B cell (primary cell): ENCODE measurements at regions not wholly inside any gene's neighbourhood (a gene's known extent, or its start where the extent isn't known, plus 50 kb on each side); places are given as distances from the start of the nearest gene placed in this dataset.

Experiments
- ATAC-seq: fragments of 200-7000 bp; cut with Tn5 transposase; one replicate; pipeline ENCODE4 v1.10.0; 2021; ENCODE audit warnings: low read depth, mild to moderate bottlenecking, moderate number of reproducible peaks, moderate library complexity
- CTCF ChIA-PET: fragments of 350-600 bp; sonication (Branson Sonifier 250); formaldehyde crosslinking; loops from one replicate; lab custom pipeline; 2021; ENCODE audit warnings: antibody characterized with exemption, inconsistent platforms; lab: Charles Lee
- POLR2A ChIA-PET: fragments of 350-600 bp; sonication (Branson Sonifier 250); formaldehyde crosslinking; loops from one replicate; lab custom pipeline; 2021; ENCODE audit warnings: antibody characterized with exemption; lab: Charles Lee
- DNase-seq: peaks from one replicate; pipeline ENCODE4 v3.0.0; 2013
- H2AFZ ChIP-seq: 2 replicates; pipeline ENCODE4 v1.6.1; 2012; ENCODE audit warnings: mild to moderate bottlenecking, low read depth, low read length; ENCODE audit not compliant: insufficient read depth, poor library complexity, severe bottlenecking
- H3K27ac ChIP-seq, 2 donors: 1 replicate in 1 of 2; 2 replicates in 1 of 2; pipeline ENCODE4 v1.5.1; 2012 to 2013; ENCODE audit warnings: low read length in 2 of 2, mild to moderate bottlenecking in 2 of 2, moderate library complexity in 1 of 2
- H3K27me3 ChIP-seq, 4 experiments: fragments of 200-600 bp in 1 of 4; sonication (generic) in 1 of 4; replicated peaks in 1 of 4; 1 replicate in 2 of 4; 2 replicates in 2 of 4; pipeline versions ENCODE4 v1.6.1 to v1.7.0; 2013 to 2016; ENCODE audit warnings: low read length in 3 of 4, mild to moderate bottlenecking in 2 of 4, mixed read lengths in 1 of 4, moderate library complexity in 1 of 4; ENCODE audit not compliant: insufficient read depth in 4 of 4, control insufficient read depth in 3 of 4; ENCODE audit errors: control extremely low read depth in 1 of 4
- H3K36me3 ChIP-seq, 2 experiments: replicated peaks in 1 of 2; 1 replicate in 1 of 2; 2 replicates in 1 of 2; pipeline versions ENCODE4 v1.6.1 to v1.7.1; 2013; ENCODE audit warnings: low read length in 1 of 2; ENCODE audit not compliant: insufficient read depth in 2 of 2, control insufficient read depth in 1 of 2; ENCODE audit errors: control extremely low read depth in 1 of 2, extremely low read depth in 1 of 2
- H3K4me1 ChIP-seq, 2 donors: fragments of 200-600 bp in 1 of 2; sonication (generic) in 1 of 2; 1 replicate in 1 of 2; 2 replicates in 1 of 2; pipeline versions ENCODE4 v1.5.1 to v1.6.1; 2013 to 2017; ENCODE audit warnings: low read length in 2 of 2; ENCODE audit not compliant: control insufficient read depth in 2 of 2, insufficient read depth in 2 of 2
- H3K4me2 ChIP-seq: replicated peaks from 2 replicates; pipeline ENCODE3; 2012; ENCODE audit warnings: mild to moderate bottlenecking, low read depth, low read length; ENCODE audit not compliant: poor library complexity, severe bottlenecking
- H3K4me3 ChIP-seq, 5 experiments: fragments of 200-600 bp in 1 of 5; sonication (generic) in 1 of 5; 1 replicate in 3 of 5; 2 replicates in 2 of 5; pipeline versions ENCODE4 v1.5.1 to v1.7.0; 2011 to 2016; ENCODE audit warnings: low read length in 4 of 5, mild to moderate bottlenecking in 4 of 5, low read depth in 2 of 5, control low read depth in 1 of 5, moderate library complexity in 1 of 5; ENCODE audit not compliant: insufficient read depth in 1 of 5; ENCODE audit errors: control extremely low read depth in 1 of 5, extremely low read depth in 1 of 5
- H3K79me2 ChIP-seq: fragments of 200-600 bp; sonication (generic); one replicate; pipeline ENCODE4 v1.6.0; 2016; ENCODE audit warnings: low read length; ENCODE audit not compliant: control insufficient read depth, insufficient read depth
- H3K9ac ChIP-seq: fragments of 200-600 bp; sonication (generic); 2 replicates; pipeline ENCODE4 v1.6.1; 2017; ENCODE audit warnings: mild to moderate bottlenecking, low read length, moderate library complexity
- H3K9me3 ChIP-seq, 3 donors: one replicate each; pipeline versions ENCODE4 v1.6.1 to v1.7.1; 2013; ENCODE audit warnings: low read length in 2 of 3; ENCODE audit not compliant: control insufficient read depth in 2 of 3, insufficient read depth in 1 of 3; ENCODE audit errors: control extremely low read depth in 1 of 3
- H4K20me1 ChIP-seq: 2 replicates; pipeline ENCODE4 v1.6.0; 2012; ENCODE audit warnings: mild to moderate bottlenecking, low read length; ENCODE audit not compliant: insufficient read depth, control insufficient read depth, poor library complexity, severe bottlenecking
- H3K27ac Mint-ChIP-seq: one replicate; pipeline ENCODE4 v1.8.0; 2021; ENCODE audit warnings: mixed read lengths
- H3K27me3 Mint-ChIP-seq: one replicate; pipeline ENCODE4 v1.8.0; 2021; ENCODE audit warnings: mixed read lengths
- H3K4me1 Mint-ChIP-seq: one replicate; pipeline ENCODE4 v1.8.0; 2021; ENCODE audit warnings: mixed read lengths
- H3K4me3 Mint-ChIP-seq: one replicate; pipeline ENCODE4 v1.8.0; 2021; ENCODE audit warnings: mixed read lengths
- H3K9me3 Mint-ChIP-seq: one replicate; pipeline ENCODE4 v1.8.0; 2022; ENCODE audit warnings: mixed read lengths; ENCODE audit not compliant: insufficient read depth
- EZH2 ChIP-seq: IDR thresholded peaks from 2 replicates; pipeline ENCODE4 v1.6.1; 2012; ENCODE audit warnings: borderline replicate concordance, low read depth, mild to moderate bottlenecking, moderate library complexity, low read length; ENCODE audit not compliant: insufficient read depth, poor library complexity, severe bottlenecking
- WGBS: methylation state at CpG from one replicate; pipeline ENCODE4 v1.1.5; 2013; ENCODE audit warnings: missing lambda C conversion rate; ENCODE audit not compliant: insufficient coverage; 5-methylcytosine and 5-hydroxymethylcytosine counted together
- intact Hi-C: fragments of 100-400 bp; cut with micrococcal nuclease; formaldehyde crosslinking; loops from one replicate; pipeline ENCODE4 v1.10.0; 2022
- TF ChIP-seq, protein P1 (sequence below): fragments of 200-600 bp; IDR thresholded peaks from one replicate; pipeline ENCODE4 v1.8.0; 2022; ENCODE audit warnings: antibody characterized with exemption, mild to moderate bottlenecking

DNA sequence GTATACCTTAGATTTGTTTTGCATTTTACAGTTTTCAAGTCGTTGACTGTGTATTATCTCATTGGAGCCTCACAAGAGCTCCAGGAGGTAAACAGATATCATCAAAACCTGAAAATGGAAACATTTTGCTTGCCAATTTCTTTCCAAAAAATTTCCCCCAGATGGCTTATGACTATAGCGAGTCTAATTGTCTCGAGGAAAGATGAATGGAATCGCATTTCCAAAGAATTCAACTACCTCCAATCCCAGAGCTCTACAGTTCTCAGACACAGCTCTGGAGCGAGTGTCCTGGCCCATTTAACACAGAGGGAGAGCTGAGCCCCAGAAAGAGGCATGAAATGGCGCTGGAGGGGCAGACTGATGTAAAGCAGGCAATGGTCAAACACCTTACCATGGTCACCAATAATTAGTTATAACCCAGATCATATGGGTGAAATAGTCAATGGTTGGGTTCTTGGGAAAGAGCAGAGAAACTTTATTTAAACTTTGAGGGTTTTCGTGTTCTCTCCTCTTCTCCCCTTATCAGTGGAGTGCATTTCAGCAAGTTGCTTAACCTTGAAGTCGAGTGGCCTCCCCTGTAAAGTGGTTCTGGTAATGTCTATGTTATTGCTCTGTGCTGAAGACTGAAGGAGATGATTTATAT is 168.2 kb downstream of the ZDHHC21 start:
- POLR2A ChIA-PET = no interaction called here
- Mint-ChIP-seq H3K27ac (no peak overlapping the region), H3K4me1 (no peaks in the 10 kb centered on the region), H3K4me3 (no peak overlapping the region), H3K27me3 (peaks cover 5% of the 10 kb centered on the region), H3K9me3 (no peaks in the 10 kb centered on the region)
- DNase-seq (no peak), ATAC-seq (no peak)
- no peak overlapping the region for H3K4me3 ChIP-seq
- H3K36me3 ChIP-seq = no peaks in the 10 kb centered on the region
- H3K4me1 ChIP-seq = no peaks in the 10 kb centered on the region
- no peak overlapping the region for H2AFZ ChIP-seq
- H3K9me3 ChIP-seq = no peaks in the 10 kb centered on the region
- no peaks in the 10 kb centered on the region for H4K20me1 ChIP-seq
- no peak overlapping the region for H3K27ac ChIP-seq
- TF ChIP-seq, protein P1, sequence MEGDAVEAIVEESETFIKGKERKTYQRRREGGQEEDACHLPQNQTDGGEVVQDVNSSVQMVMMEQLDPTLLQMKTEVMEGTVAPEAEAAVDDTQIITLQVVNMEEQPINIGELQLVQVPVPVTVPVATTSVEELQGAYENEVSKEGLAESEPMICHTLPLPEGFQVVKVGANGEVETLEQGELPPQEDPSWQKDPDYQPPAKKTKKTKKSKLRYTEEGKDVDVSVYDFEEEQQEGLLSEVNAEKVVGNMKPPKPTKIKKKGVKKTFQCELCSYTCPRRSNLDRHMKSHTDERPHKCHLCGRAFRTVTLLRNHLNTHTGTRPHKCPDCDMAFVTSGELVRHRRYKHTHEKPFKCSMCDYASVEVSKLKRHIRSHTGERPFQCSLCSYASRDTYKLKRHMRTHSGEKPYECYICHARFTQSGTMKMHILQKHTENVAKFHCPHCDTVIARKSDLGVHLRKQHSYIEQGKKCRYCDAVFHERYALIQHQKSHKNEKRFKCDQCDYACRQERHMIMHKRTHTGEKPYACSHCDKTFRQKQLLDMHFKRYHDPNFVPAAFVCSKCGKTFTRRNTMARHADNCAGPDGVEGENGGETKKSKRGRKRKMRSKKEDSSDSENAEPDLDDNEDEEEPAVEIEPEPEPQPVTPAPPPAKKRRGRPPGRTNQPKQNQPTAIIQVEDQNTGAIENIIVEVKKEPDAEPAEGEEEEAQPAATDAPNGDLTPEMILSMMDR = no peak
- TF ChIP-seq EZH2 = no peak
- WGBS = 72% methylated on average over 3 of the region's 8 CpGs
- CTCF ChIA-PET = interaction anchor here (1.0 kb wide), 1 partner anchor 241 kb away, joined by 3 read pairs; no protein-coding TSS in a partner anchor
- no peaks in the 10 kb centered on the region for H3K27me3 ChIP-seq
- H3K4me2 ChIP-seq = no peak overlapping the region
- H3K9ac ChIP-seq = no peak overlapping the region
- no peaks in the 10 kb centered on the region for H3K79me2 ChIP-seq
- intact Hi-C loops = no loop called here

DNA sequence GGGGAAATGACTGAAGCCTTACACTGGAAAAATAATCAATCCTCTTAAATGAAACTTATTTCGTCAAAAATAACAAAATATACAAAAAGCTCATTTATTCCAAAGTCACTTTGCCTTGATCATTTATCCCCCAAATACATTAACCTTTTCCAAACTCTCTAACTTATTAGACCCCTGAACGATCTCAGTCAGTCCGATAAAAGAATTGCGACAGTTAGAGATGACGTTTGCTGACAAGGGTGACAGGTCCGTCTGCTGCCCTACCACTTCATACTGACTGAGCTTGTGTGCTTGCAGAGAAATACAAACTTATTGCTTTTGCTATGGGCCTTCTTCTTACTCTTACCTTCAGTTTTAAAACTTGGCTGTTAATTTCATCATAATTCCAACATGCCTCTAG is 169.7 kb downstream of the ZDHHC21 start:
- no peak overlapping the region for H3K27ac Mint-ChIP-seq
- Histone ChIP-seq H3K9me3 (no peaks in the 10 kb centered on the region), H3K4me2 (no peak overlapping the region), H3K27ac (no peak overlapping the region), H3K36me3 (no peaks in the 10 kb centered on the region), H3K79me2 (no peaks in the 10 kb centered on the region), H3K9ac (no peak overlapping the region), H2AFZ (no peak overlapping the region), H3K4me3 (no peak overlapping the region), H3K4me1 (no peaks in the 10 kb centered on the region), H4K20me1 (no peaks in the 10 kb centered on the region), H3K27me3 (no peaks in the 10 kb centered on the region)
- ChIA-PET CTCF (no interaction called here), POLR2A (no interaction called here)
- ATAC-seq (no peak), DNase-seq (no peak)
- intact Hi-C loops = no loop called here
- no peak for TF ChIP-seq EZH2
- TF ChIP-seq, protein P1 = no peak
- WGBS = 93% methylated on average over 6 of the region's 6 CpGs
- no peaks in the 10 kb centered on the region for H3K27me3 Mint-ChIP-seq
- no peak overlapping the region for H3K4me3 Mint-ChIP-seq
- H3K4me1 Mint-ChIP-seq = no peaks in the 10 kb centered on the region
- no peaks in the 10 kb centered on the region for H3K9me3 Mint-ChIP-seq
